Thyroid gland (tissue), 4 donors: ENCODE measurements at regions not wholly inside any gene's neighbourhood (a gene's known extent, or its start where the extent isn't known, plus 50 kb on each side); places are given as distances from the start of the nearest gene placed in this dataset.

Experiments used
- POLR2A ChIP-seq, 2 donors: fragments of 450-650 bp; IDR thresholded peaks; one replicate each; pipeline ENCODE4 v1.6.1; 2017; ENCODE audit warnings: antibody characterized with exemption in 2 of 2, mild to moderate bottlenecking in 2 of 2, moderate library complexity in 1 of 2
- TF ChIP-seq, protein P1 (sequence below), 6 experiments: fragments of 200-600 bp in 3 of 6; fragments of 450-650 bp in 3 of 6; sonication (generic) in 3 of 6; IDR thresholded peaks; one replicate each; pipeline ENCODE4 v1.5.1; 2016 to 2019; ENCODE audit warnings: antibody characterized with exemption in 6 of 6, mild to moderate bottlenecking in 2 of 6, inconsistent platforms in 1 of 6, moderate library complexity in 1 of 6

- TF ChIP-seq, protein P1, sequence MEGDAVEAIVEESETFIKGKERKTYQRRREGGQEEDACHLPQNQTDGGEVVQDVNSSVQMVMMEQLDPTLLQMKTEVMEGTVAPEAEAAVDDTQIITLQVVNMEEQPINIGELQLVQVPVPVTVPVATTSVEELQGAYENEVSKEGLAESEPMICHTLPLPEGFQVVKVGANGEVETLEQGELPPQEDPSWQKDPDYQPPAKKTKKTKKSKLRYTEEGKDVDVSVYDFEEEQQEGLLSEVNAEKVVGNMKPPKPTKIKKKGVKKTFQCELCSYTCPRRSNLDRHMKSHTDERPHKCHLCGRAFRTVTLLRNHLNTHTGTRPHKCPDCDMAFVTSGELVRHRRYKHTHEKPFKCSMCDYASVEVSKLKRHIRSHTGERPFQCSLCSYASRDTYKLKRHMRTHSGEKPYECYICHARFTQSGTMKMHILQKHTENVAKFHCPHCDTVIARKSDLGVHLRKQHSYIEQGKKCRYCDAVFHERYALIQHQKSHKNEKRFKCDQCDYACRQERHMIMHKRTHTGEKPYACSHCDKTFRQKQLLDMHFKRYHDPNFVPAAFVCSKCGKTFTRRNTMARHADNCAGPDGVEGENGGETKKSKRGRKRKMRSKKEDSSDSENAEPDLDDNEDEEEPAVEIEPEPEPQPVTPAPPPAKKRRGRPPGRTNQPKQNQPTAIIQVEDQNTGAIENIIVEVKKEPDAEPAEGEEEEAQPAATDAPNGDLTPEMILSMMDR (IDR thresholded peaks at IDR 0.05): no peak
- TF ChIP-seq POLR2A (IDR thresholded peaks at IDR 0.05): no peak
Observed at GRCh38 chr20:23246717-23247664, 103.6 kb upstream of the NXT1 start.
